ENCODE measurements at regions not wholly inside any gene's neighbourhood (a gene's known extent, or its start where the extent isn't known, plus 50 kb on each side); places are given as distances from the start of the nearest gene placed in this dataset.
A peak's percentile ranks its signal among the peaks of the same experiment; 100 is the strongest.

DNA sequence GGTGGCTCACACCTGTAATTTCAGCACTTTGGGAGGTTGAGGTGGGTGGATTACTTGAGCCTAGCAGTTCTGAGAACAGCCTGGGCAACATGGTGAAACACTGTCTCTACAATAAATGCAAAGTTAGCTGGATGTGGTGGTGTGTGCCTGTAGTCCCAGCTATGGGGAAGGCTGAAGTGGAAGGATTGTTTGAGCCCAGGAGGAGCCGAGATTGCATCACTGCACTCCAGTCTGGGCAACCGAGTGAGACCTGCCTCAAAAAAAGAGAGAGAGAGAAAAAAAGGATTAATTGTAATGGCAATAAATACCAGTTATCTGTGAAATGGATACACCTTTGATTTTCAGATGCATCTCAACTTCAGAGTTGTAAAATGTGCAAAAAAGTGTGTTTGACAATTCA, 58.8 kb downstream of the SPRY1 start:
- no peak for DNase-seq

DNA sequence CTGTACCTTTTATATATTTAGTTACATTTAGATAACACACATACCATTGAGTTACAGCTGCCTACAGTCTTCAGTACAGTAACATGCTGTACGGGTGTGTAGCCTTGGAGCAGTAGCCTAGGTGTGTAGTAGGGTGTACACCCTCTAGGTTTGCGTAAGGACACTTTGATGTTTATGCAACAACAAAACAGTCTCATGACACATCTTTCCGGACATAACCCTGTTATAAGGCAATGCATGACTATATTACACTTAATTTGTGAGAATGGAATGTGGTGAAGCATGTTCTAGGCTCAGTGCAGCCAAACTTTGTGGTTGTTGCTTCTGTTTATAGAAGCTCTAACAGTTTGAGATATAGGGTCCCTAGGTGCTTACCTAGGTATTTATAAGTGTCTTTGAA, 65.4 kb downstream of the SPRY1 start:
- no peak for DNase-seq

DNA sequence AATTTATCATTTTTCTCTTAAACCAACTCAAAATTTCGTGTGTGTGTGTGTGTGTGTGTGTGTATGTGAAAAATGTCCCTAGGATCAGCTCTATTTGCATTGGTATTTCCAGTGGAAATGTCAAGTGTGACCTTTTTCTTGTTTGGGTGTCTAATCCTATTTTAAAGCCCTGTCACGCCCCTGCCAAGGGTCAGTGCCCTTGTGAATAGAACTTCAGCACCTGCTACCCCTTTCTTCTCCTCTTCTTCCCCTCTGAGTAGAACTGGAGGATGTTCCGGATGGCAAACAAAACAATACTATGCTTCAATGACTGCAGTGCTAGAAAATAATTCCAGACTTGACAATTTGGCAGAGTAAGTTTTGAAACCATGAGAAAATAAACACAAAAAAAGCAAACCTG, 67.3 kb downstream of the SPRY1 start:
- DNase-seq: no peak

DNA sequence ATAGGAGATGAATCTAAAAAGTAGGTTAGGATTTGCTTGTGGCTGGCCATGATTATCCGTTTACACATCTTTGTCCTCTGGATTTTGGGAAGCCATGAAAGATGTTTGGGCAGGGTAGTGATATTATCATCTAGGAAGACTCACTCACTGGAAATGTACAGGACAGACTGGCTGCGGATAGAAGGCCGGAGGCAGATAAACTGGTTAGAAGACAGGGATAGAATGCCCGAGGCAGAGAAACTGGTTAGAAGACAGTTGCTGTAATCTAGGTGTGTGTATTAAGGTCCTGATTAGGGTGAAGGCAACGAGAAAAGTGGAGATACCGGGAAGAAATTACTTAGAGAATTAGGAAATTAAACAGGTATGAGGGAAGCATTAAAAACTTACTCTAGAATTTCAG, 68.8 kb downstream of the SPRY1 start:
- no peak for DNase-seq

DNA sequence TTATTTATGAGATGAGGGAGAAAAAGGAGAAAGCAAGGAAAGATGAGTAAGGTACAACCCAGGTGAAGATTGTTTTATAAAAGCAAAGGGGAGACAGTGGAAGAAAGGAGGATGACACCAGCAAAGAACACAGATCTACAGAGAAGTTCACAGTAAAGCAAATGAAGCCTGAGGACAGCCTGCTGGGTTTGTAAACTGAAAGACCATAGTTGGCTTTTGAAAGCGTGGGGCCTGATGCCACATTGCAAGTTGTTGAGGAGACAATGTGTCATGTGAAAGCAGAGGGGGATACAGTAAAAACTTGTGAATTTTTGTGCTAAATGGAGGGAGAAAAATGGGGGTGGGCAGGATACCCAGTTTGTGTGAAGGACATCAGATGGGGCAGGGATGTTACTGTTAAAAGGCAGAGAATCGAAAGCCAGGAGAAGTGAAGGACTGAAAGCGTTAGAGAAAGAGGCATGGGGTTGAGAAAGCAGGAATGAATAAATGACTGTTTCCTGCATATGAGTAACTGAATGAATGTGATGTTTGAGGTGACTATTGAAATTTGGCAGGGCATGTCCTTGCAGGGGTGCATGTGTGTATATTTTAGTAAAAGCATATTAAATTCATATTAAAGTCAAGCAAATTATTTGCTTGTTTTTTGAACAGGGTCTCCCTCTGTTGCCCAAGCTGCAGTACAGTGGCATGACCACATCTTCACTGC, 69.6 kb downstream of the SPRY1 start:
- no peak for DNase-seq

DNA sequence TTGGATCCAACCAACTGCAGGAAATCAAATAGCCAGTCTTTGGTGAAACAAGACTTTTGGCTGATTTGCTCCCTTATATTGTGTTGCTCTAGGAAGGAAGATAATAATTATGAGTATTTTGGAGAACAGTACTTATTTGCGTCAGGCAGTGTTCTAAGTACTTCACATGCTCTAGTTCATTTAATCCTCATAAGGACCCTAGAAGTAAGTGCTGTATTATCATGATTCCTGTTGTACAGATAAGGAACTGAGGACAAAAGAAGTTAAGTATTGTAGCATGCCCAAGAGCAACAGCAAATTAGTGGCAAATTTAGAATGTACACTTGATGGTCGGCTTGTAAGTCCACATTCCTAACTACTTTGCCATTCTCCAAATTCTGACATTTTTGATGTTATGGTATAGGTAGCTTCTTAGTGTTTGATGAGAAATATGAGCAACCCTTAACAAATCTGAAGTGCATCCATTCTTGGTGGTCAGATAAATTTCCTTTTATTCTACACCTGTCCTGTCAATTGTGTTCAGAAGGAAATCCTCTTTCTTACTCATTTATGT, 72.0 kb downstream of the SPRY1 start:
- DNase-seq: no peak

DNA sequence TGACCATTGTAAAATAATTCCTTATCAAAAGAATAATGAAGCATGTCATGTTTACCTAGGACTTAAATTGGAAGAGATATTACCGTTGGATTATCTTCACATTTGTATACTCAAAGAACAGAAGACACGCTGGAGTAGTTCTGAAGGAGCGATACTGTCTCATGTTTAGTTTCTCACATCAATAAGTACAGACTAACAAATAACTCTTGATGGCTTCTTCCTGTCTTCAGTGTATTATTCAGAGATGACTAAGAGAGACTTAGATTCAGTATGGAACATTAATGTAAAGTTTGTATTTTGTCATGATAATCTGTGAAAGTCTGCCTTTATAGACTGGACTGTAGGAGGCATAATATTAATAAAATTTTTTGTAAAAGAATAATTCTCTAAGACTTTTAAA, 72.7 kb downstream of the SPRY1 start:
- DNase-seq: no peak

DNA sequence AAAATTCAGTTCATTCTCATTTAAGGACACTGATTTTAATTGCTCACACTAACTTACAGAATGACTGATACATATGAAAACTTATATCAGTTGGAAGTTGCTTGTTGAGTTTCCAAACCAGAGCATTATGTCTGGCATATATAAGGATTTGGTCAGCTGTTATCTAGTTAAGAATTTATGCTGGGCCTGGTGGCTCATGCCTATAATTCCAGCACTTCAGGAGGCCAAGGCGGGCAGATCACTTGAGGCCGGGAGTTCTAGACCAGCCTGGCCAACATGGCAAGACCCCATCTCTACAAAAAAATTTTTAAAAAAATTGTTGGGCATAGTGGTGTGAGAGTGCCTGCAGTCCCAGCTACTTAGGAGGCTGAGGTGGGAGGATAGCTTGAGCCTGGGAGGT, 73.1 kb downstream of the SPRY1 start:
- DNase-seq: no peak

DNA sequence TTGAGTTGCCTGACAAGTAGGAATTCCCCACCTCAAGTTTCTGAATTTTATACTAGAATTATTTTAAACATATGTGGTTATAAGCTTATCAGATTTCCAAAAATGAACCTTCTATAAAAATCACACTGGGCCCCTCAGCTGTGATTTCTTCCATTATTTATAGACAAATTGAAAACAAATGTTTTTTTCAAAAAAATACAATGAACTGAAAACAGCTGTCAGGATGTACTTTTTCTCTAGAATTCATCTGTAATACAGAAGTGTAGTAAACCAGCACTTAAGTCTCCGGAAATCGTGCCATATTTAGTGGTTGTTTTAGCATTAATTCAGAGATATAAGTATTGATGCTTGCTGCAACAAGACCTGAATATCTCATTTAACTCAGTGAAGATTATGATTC, 74.0 kb downstream of the SPRY1 start:
- DNase-seq: no peak

DNA sequence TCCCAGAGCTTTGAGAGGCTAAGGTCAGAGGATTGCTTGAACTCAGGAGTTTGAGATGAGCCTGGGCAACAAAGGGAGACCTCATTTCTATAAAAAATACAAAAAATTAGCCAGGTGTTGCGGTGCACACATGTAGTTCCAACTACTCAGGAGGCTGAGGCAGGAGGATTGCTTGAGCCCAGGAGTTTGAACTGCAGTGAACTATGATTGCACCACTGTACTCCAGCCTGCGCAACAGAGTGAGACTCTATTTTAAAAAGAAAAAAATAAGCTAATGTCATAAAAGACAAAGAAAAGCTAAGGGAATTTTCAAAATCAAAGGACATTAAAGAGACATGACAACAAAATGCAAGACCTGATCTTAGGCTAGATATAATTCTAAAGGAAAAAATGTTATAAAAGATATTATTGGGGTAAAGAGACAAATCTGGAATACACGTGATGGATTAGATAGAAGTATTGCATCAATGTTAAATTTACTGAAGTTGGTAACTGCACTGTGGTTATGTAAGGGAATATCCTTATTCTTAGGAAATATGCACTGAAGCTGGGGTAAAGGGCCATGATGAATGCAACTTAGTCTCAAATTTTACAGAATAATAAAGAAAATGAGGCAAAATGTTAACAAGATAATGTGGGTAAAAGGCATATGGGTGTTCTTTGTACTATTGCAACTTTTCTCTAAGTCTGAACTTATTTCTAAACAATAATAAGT, 75.2 kb downstream of the SPRY1 start:
- DNase-seq: no peak

DNA sequence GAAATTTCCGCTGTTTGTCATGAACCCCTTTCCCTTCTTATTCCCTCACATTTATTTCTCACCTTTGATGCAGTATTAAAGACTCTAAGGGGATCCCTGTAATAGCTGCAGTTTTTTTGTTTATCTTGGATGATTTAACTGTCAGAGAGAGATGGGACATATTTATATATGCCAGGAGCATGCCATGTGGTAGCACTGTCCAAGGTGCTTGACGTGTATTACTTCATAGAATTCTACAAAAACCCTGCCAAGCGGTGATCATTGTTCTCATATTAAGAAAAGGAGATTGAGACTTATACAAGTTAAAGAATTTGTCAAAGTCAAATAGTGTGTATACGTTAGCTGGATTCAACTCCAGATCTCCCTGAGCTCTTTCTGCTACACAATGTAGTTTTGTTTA, 78.2 kb downstream of the SPRY1 start:
- no peak for DNase-seq

DNA sequence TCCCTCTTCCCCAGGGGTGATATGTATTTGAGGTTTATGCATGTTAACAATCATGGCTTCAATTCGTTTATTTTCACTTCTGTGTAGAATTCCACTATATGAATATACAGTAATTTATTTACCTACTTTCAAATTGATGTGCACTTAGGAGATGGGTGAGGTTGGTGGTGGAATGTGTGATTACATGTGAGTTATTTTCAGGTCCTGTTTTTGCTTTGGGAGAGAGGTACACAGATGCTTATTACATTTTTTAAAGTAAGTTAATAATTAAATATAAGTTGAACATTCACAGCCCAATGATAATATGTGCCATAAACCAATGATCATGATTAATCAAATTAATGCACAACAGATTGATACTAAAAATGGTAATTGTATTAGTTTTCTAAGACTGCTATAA, 79.5 kb downstream of the SPRY1 start:
- no peak for DNase-seq

DNA sequence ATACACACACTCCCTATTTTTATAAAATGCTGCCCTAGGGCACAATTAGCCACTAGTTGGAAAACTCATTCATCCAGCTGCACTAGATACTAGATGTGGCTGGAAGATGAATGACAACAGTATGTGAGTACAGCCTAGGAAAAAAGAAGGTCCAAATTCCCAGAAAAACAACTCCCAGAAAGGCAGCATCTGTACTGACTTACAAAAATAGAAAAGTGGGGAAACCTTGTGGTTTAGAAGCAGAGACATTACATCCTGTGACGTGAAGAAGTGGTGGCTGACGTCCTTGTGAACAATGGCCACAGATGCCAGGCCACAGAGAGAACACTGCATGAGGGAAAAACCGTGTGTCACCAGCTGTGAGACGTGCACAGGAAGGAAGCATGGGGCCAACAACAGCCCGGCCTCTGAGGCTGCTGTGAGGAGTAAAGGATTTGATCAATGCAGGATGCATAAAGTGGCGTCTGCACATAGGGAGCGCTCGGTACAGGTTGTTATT, 81.2 kb downstream of the SPRY1 start:
- DNase-seq: no peak

DNA sequence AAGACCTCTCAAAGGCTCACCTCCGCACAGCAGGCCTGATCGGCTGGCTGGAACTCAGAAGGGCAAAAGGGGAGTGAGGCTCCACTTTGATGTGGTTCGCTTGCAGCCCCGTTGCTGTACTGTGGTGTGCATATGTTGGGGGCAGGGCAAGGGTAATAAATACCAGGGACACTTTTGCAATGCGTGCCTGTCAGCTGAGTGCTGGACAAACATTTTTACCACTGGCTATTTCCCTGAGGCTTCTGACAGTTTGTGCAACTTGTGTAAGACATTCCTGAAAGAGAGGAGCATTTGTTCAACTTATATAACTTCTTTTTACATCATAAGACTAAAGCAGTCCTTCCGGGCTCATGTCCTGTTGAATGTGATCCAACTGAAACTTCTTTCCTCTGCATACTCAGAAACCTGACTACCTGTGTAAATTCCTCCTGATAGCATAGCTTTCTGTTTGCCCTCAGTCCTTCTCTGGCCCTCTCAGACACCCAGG, 82.3 kb downstream of the SPRY1 start:
- no peak for DNase-seq

DNA sequence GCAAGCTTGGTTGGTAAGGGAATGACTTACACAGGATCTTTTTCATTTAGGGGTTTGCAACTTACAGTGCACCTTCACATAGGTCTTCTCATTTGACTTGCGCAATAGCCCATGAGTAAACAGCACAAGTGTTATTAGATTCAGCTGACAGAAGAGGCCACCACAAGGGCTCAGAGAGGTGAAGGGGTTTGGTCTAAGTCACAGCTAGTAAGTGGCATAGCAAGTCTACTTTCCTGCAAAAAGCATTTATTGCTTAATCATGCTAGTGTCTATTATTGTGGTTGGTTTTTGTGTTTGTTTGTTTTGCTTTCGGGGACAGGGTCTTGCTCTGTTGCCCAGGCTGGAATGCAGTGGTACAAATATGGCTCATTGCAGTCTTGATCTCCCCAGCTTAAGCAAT, 83.3 kb downstream of the SPRY1 start:
- DNase-seq: peak; percentile 19

DNA sequence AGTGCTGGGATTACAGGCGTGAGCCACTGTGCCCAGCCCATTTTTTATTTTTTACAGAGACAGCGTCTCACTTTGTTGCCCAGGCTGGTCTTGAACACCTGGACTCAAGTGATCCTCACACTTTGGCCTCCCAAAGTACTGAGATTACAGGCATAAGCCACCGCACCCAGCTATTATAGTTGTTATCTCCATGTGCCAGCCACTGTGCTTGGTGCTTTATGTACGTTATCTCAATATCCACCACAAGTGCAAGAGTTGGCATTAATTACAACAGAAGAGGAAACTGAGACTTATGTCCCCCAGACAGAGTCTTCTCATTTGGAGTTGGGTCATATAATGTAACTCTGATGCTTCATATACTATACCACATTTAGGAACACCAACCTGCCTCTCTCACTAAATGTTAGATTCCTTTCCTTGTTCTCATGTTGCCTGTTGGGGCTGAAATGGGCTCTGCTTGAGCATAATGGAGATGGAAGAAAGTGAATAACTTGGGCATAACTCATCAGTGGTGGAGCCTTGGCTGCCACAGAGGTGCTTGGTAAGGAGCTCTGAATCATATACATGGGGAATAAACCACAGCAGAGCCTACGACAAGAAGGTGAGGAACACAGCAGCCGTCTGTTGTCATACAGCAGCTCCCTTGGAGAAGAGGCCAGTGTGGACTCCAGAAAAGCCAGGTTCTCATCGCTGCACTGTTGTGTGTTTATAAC, 84.3 kb downstream of the SPRY1 start:
- no peak for DNase-seq

DNA sequence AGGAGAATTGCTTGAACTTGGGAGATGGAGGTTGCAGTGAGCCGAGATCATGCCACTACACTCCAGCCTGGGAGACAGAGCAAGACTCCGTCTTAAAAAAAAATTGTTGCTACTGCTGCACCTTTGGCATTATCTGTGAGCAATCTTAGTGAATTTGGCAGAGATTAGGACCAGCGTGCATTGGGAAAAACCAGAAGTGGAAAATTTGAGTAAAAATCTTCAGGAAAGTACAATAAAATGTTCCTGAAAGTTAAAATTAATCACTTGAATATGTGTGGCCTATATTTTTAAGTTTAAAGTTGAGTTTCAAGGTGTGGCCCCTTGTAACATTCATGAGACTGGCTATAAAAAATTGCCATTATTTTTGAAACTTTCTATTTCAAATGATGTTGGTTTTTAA, 85.1 kb downstream of the SPRY1 start:
- DNase-seq: no peak

DNA sequence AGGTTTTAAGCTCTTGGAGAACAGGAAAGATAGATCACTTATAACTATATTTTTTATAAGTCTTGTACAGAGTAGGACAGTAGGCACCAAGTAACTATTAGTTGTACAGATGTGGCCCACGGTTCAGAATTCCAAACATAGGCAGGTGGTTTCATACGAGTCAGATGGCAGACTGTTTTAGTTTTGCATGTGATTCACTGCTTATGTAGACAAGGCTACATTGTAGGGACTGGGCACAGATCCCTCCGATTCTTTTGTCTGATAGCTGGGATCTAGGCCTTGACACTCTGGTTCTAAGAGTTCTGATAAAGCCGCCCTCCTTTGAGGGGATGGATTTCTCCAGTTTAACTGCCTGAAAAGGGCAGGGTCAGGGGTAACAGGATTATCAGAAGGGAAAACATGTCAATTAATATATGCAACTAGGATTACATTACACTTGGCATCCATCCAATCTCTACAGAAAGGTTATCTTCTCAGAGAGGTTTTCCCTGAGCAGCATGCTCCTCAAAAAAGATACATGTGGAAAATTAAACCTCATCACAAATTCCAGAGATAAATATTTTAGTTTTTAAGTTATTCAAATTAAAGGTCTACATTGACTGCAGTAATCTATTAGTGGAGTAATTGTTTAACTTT, 87.8 kb downstream of the SPRY1 start:
- DNase-seq: no peak

DNA sequence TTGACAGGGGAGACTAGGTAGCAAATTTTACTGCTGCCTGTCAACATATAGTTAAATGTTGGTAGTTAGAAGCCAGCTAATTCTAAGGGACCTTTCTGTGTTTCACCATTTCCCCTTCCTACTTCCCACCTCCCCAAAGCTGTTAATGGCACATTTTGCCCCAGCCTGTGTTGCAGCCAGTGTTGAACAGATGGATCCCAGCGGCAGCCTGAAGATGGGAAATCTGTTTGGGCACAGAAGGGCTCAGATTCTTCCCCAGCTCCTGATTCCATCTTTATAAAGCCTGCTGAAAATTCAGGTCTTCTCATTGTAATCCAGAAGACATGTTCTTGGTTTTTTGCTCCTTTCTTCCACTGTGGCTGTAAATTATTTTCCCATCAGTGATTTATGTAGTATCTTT, 89.0 kb downstream of the SPRY1 start:
- DNase-seq: no peak

DNA sequence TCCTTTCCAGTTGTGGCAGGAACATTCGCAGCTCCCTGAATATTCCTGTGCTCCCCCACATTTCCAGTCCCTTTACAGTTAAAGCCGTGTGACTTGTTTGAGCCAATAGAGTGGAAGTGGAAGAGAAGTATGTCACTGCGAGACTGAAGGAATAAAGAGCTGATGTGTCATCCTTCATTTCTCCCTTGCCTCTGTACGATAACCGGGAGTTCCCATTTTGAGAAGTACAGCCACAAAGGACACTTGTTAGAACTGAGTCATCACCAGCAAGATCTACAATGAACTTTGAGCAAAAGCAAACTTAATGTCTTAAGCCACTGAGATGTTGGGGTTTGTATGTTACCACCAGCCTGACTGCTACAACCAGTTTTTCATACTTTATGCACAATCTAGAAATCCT, 92.3 kb downstream of the SPRY1 start:
- DNase-seq: no peak

DNA sequence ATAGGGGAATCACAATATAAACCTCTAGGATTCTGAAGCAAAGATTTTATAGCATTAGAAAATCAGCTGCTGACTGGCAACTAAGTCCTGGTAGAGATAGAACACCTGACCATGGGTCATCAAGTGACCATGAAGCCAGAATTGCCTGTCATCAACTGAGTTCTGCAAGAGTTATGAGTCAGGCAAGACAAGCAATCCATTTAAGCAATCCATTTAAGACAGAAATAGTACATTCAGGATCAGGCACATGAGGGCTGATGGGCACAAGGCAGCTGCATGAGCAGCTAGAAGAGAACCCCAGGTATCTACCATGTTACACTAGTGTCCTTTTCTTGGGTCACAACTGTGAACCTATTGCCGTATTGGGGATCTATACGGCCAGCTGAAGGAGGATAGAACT, 98.9 kb downstream of the SPRY1 start:
- DNase-seq: no peak

DNA sequence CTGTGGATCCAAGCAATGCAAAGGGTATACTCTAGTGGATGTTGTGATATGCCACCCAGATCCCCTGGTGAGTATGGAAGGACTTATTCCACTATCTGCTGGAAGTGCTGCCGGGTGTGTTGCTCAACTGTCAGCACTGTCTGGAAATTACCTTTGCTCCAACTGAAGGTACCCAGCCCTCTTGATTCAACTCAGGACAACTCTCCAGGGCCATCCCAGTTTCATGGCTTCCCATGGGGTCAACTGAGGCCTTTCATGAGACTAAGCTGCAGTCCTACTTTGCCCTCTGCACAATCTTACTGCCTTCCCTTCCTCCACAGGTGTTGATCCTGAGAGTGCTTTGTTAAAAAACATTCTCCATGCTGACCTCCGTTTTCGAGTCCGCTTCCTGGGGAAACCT, 99.8 kb downstream of the SPRY1 start:
- DNase-seq: no peak

DNA sequence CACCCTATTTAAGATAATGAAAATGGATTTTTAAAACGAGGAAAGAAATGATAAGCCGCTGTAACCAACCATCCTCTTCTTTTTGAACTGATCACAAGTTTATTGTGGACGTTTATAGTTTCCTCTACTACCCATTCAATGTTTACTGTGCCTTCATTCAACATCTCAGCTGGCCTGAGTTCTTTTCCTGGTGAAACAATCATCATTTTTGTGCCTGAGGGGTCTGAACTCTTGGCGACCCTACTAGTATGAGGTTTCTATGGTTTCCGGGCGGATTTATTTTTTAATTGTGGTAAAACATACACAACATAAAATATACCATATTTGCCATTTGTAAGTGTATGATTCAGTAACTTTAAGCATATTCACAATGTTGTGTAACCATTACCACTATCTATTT, 100.7 kb downstream of the SPRY1 start:
- DNase-seq: no peak

All from NCI-H510A (cell line).